Heart left ventricle (tissue), 16 donors: ENCODE measurements at regions not wholly inside any gene's neighbourhood (a gene's known extent, or its start where the extent isn't known, plus 50 kb on each side); places are given as distances from the start of the nearest gene placed in this dataset.

Source experiments
- ATAC-seq, 4 donors: fragments of 200-7000 bp; cut with Tn5 transposase; one replicate each; pipeline ENCODE4 v1.9.1; 2020 to 2022; ENCODE audit warnings: moderate library complexity in 4 of 4, mild to moderate bottlenecking in 3 of 4, moderate number of reproducible peaks in 1 of 4
- DNase-seq, 5 donors: peaks; one replicate each; pipeline ENCODE4 v3.0.0-alpha.2; 2020
- H3K27ac ChIP-seq, 12 donors: fragments of 200-600 bp; sonication (generic) in 4 of 12; one replicate each; pipeline versions ENCODE4 v1.5.0 to v1.8.0; 2016 to 2022; ENCODE audit warnings: mild to moderate bottlenecking in 2 of 12
- H3K27me3 ChIP-seq, 9 donors: fragments of 200-600 bp; sonication (generic) in 2 of 9; one replicate each; pipeline versions ENCODE4 v1.5.1 to v1.8.0; 2016 to 2022; ENCODE audit warnings: mild to moderate bottlenecking in 3 of 9
- H3K36me3 ChIP-seq, 9 donors: fragments of 200-600 bp; sonication (generic) in 2 of 9; one replicate each; pipeline versions ENCODE4 v1.5.0 to v1.8.0; 2018 to 2022; ENCODE audit warnings: mild to moderate bottlenecking in 2 of 9
- H3K4me1 ChIP-seq, 12 donors: fragments of 200-600 bp; sonication (generic) in 4 of 12; one replicate each; pipeline versions ENCODE4 v1.5.0 to v1.8.0; 2016 to 2022; ENCODE audit warnings: mild to moderate bottlenecking in 3 of 12
- H3K4me3 ChIP-seq, 12 donors: fragments of 200-600 bp; sonication (generic) in 4 of 12; one replicate each; pipeline versions ENCODE4 v1.5.0 to v1.8.0; 2017 to 2022; ENCODE audit warnings: mild to moderate bottlenecking in 9 of 12, moderate library complexity in 4 of 12
- H3K9me3 ChIP-seq, 12 donors: fragments of 200-600 bp; sonication (generic) in 4 of 12; one replicate each; pipeline versions ENCODE4 v1.5.0 to v1.8.0; 2016 to 2022; ENCODE audit warnings: mild to moderate bottlenecking in 1 of 12
- CTCF ChIP-seq, 12 donors: fragments of 200-600 bp; sonication (generic) in 4 of 12; IDR thresholded peaks; one replicate each; pipeline versions ENCODE4 v1.5.0 to v1.8.0; 2018 to 2022; ENCODE audit warnings: antibody characterized with exemption in 12 of 12, mild to moderate bottlenecking in 5 of 12
- POLR2A ChIP-seq, 2 donors: fragments of 450-650 bp; IDR thresholded peaks; one replicate each; pipeline ENCODE4 v1.6.1; 2017; ENCODE audit warnings: antibody characterized with exemption in 2 of 2, mild to moderate bottlenecking in 2 of 2, moderate library complexity in 2 of 2
- WGBS, 4 donors: extraction: QIAGEN DNeasy Blood & Tissue Kit in 2 of 4; methylation state at CpG; one replicate each; pipeline versions ENCODE4 v1.1.5 to v1.1.7; 2013 to 2018; 5-methylcytosine and 5-hydroxymethylcytosine counted together
- intact Hi-C, 10 donors: fragments of 100-400 bp; cut with DNase I; formaldehyde crosslinking; loops; one replicate each; pipeline versions ENCODE4 v1.11.1 to v1.14.2; 2022
- donor health status: ischemic (EF 13 %, LVEDD 7.1; RV severe dilation, severe dysfunction).
- donor health status: healthy with polysubstance abuse.
- donor health status: DM: no; HTN: yes; CAD: no.
- donor health status: DM: no; HTN: no; CAD: no.
- donor health status: ischemic (EF 25% LVEDD 6.9; RV normal size, moderate dysfunction).
- donor health status: ischemic (EF 25% LVEDD 5.7; RV mildly dilated, moderate dysfunction).
- donor health status: healthy.
- donor health status: DM: yes; HTN: yes; CAD: no.
- donor health status: ischemic (EF 35%, LVEDD 5.7; RV mildly dilated, moderate dysfunction).
- donor health status: nonischemic (EF 11% LVEDD 7.7; RV severe dilation, severe dysfunction).
- donor health status: DM: yes; HTN: yes; CAD: no.
- donor health status: PGD.
- donor health status: ischemic (EF 29% LVEDD 5.4; RV normal size, mild dysfunction).
- donor health status: nonischemic (EF 23%, LVEDD 6.1; RV moderate dilation, normal function).

- Histone ChIP-seq H3K36me3 (no peaks in the 10 kb centered on the region), H3K27me3 (no peaks in the 10 kb centered on the region), H3K9me3 (no peaks in the 10 kb centered on the region), H3K4me1 (no peaks in the 10 kb centered on the region), H3K4me3 (no peak overlapping the region), H3K27ac (no peak overlapping the region)
- ATAC-seq (no peak), DNase-seq (no peak)
- no peak for TF ChIP-seq POLR2A (IDR thresholded peaks at IDR 0.05)
- no peak for TF ChIP-seq CTCF (IDR thresholded peaks at IDR 0.05)
- WGBS, 4 donors, result 53 to 67% (median 55%) methylated on average over 2 of the region's 2 CpGs
- intact Hi-C loops, result no loop called here
These were observed 233.7 kb downstream of the SCG2 start for GRCh38 chr2:223368481-223368880.

GRCh38 chr2:223369889-223370288 lies 232.3 kb downstream of the SCG2 start:
- ATAC-seq, result no peak
- intact Hi-C loops, result no loop called here

GRCh38 chr2:223383315-223383714 lies 218.8 kb downstream of the SCG2 start:
- Histone ChIP-seq H3K36me3 (no peaks in the 10 kb centered on the region), H3K27me3 (no peaks in the 10 kb centered on the region), H3K27ac (no peak overlapping the region), H3K4me3 (no peak overlapping the region), H3K4me1 (no peaks in the 10 kb centered on the region), H3K9me3 (no peaks in the 10 kb centered on the region)
- 90 to 99% (median 91%) methylated on average over 1 of the region's 1 CpG for WGBS, 4 donors
- TF ChIP-seq POLR2A (IDR thresholded peaks at IDR 0.05) (no peak), CTCF (IDR thresholded peaks at IDR 0.05) (no peak)
- ATAC-seq (no peak), DNase-seq (no peak)
- intact Hi-C loops, result no loop called here

More at GRCh38 chr2:223369889-223370288, 232.3 kb downstream of the SCG2 start:
- Histone ChIP-seq H3K4me1 (no peaks in the 10 kb centered on the region), H3K27me3 (no peaks in the 10 kb centered on the region), H3K36me3 (no peaks in the 10 kb centered on the region), H3K4me3 (no peak overlapping the region), H3K27ac (no peak overlapping the region), H3K9me3 (no peaks in the 10 kb centered on the region)
- no peak for DNase-seq
- WGBS, 4 donors, result 43 to 76% (median 65%) methylated on average over 3 of the region's 3 CpGs
- TF ChIP-seq POLR2A (IDR thresholded peaks at IDR 0.05), result no peak
- TF ChIP-seq CTCF (IDR thresholded peaks at IDR 0.05), result no peak

GRCh38 chr2:223386189-223386588 lies 216.0 kb downstream of the SCG2 start:
- Histone ChIP-seq H3K27ac (no peak overlapping the region), H3K4me3 (no peak overlapping the region), H3K36me3 (no peaks in the 10 kb centered on the region), H3K27me3 (no peaks in the 10 kb centered on the region), H3K4me1 (no peaks in the 10 kb centered on the region), H3K9me3 (no peaks in the 10 kb centered on the region)
- no peak for TF ChIP-seq CTCF (IDR thresholded peaks at IDR 0.05)
- TF ChIP-seq POLR2A (IDR thresholded peaks at IDR 0.05), result no peak
- intact Hi-C loops, result no loop called here
- ATAC-seq (no peak), DNase-seq (no peak)
